PC-3 (cell line): ENCODE measurements at regions not wholly inside any gene's neighbourhood (a gene's known extent, or its start where the extent isn't known, plus 50 kb on each side); places are given as distances from the start of the nearest gene placed in this dataset.

Source experiments
- ATAC-seq: fragments of 200-7000 bp; cut with Tn5 transposase; 2 replicates; pipeline ENCODE4 v1.9.1; 2020; ENCODE audit warnings: mild to moderate bottlenecking, moderate library complexity
- BruUV-seq: library from RNA; stranded (reverse); fragments of 400-500 nt; replicated peaks from 2 replicates; lab custom pipeline; 2021; lab: Mats Ljungman, UMichigan
- CTCF ChIA-PET: fragments of 300-600 bp; sonication (Branson Sonifier 250); formaldehyde crosslinking; loops from one replicate; lab custom pipeline; 2022; ENCODE audit warnings: antibody characterized with exemption; lab: Charles Lee
- POLR2A ChIA-PET: fragments of 300-600 bp; sonication (Branson Sonifier 250); formaldehyde crosslinking; loops from one replicate; lab custom pipeline; 2022; ENCODE audit warnings: antibody characterized with exemption; ENCODE audit not compliant: unreplicated experiment; lab: Charles Lee
- DNase-seq: peaks from one replicate; pipeline ENCODE4 v3.0.0-alpha.2; 2015
- H2AFZ ChIP-seq: fragments of 300-600 bp; sonication (generic); 2 replicates; pipeline ENCODE4 v1.6.0; 2016; ENCODE audit warnings: antibody characterized with exemption, low read length
- H3F3A ChIP-seq: fragments of 300-600 bp; sonication (generic); one replicate; pipeline ENCODE4 v1.6.0; 2017; ENCODE audit warnings: antibody characterized with exemption, low read length, control low read depth, mild to moderate bottlenecking; ENCODE audit not compliant: unreplicated experiment
- H3K27ac ChIP-seq: fragments of 300-600 bp; sonication (generic); 2 replicates; pipeline ENCODE4 v1.5.1; 2016; ENCODE audit warnings: mild to moderate bottlenecking, low read length
- H3K27me3 ChIP-seq: fragments of 300-600 bp; sonication (generic); 2 replicates; pipeline ENCODE4 v1.6.1; 2016; ENCODE audit warnings: low read length, mixed read lengths
- H3K36me3 ChIP-seq: fragments of 300-600 bp; sonication (generic); 2 replicates; pipeline ENCODE4 v1.6.1; 2016; ENCODE audit warnings: low read depth, mixed run types, low read length, mixed read lengths
- H3K4me1 ChIP-seq: fragments of 300-600 bp; sonication (generic); 2 replicates; pipeline ENCODE4 v1.5.1; 2016; ENCODE audit warnings: low read length; ENCODE audit not compliant: insufficient read depth
- H3K4me2 ChIP-seq: fragments of 300-600 bp; sonication (generic); 2 replicates; pipeline ENCODE4 v1.6.0; 2016; ENCODE audit warnings: low read length
- H3K4me3 ChIP-seq: fragments of 300-600 bp; sonication (generic); 2 replicates; pipeline ENCODE4 v1.5.1; 2016; ENCODE audit warnings: mild to moderate bottlenecking, low read length, mixed read lengths
- H3K79me2 ChIP-seq: fragments of 300-600 bp; sonication (generic); 2 replicates; pipeline ENCODE4 v1.6.1; 2017; ENCODE audit warnings: low read length, mixed read lengths
- H3K9ac ChIP-seq: fragments of 300-600 bp; sonication (generic); 2 replicates; pipeline ENCODE4 v1.6.0; 2016; ENCODE audit warnings: mild to moderate bottlenecking, low read length
- H3K9me2 ChIP-seq: fragments of 300-600 bp; sonication (generic); replicated peaks from 2 replicates; pipeline ENCODE4 v1.6.1; 2016; ENCODE audit warnings: mixed run types, low read length, mixed read lengths
- H3K9me3 ChIP-seq: fragments of 300-600 bp; sonication (generic); 2 replicates; pipeline ENCODE4 v1.6.1; 2016; ENCODE audit warnings: low read length, mixed read lengths
- H4K20me1 ChIP-seq: fragments of 300-600 bp; sonication (generic); 2 replicates; pipeline ENCODE4 v1.6.1; 2016; ENCODE audit warnings: low read length, mixed read lengths
- CTCF ChIP-seq: fragments of 300-600 bp; sonication (generic); conservative IDR thresholded peaks from 2 replicates; pipeline ENCODE4 v1.5.1; 2017; ENCODE audit warnings: antibody characterized with exemption, low read depth, mild to moderate bottlenecking, low read length
- EZH2 ChIP-seq: fragments of 300-600 bp; sonication (generic); IDR thresholded peaks from one replicate; pipeline ENCODE4 v1.6.1; 2017; ENCODE audit warnings: antibody characterized with exemption, mild to moderate bottlenecking, low read length; ENCODE audit not compliant: unreplicated experiment
- EZH2phosphoT487 ChIP-seq: fragments of 300-600 bp; sonication (generic); IDR thresholded peaks from 2 replicates; pipeline ENCODE4 v1.6.1; 2018; ENCODE audit warnings: mild to moderate bottlenecking, antibody characterized with exemption, low read length, borderline replicate concordance
- intact Hi-C: fragments of 100-400 bp; cut with micrococcal nuclease; formaldehyde crosslinking; loops from 2 replicates; pipeline ENCODE4 v1.9.0; 2023

- H3K9me2 ChIP-seq: no peaks in the 10 kb centered on the region
- intact Hi-C loops: no loop called here
- no peak overlapping the region for H3K4me2 ChIP-seq
- no peaks in the 10 kb centered on the region for H4K20me1 ChIP-seq
- no peak for ATAC-seq
- H3K4me3 ChIP-seq: no peak overlapping the region
- no peak overlapping the region for H3K27ac ChIP-seq
- DNase-seq: no peak
- CTCF ChIA-PET: no interaction called here
- no TSS peak for BruUV-seq
- TF ChIP-seq EZH2 (no peak), EZH2phosphoT487 (no peak), CTCF (no peak)
- no peaks in the 10 kb centered on the region for H3K27me3 ChIP-seq
- H3F3A ChIP-seq: no peaks in the 10 kb centered on the region
- H3K4me1 ChIP-seq: peaks cover 39% of the 10 kb centered on the region
- H3K9ac ChIP-seq: no peak overlapping the region
- H2AFZ ChIP-seq: no peak overlapping the region
- H3K79me2 ChIP-seq: no peaks in the 10 kb centered on the region
- H3K9me3 ChIP-seq: no peaks in the 10 kb centered on the region
- H3K36me3 ChIP-seq: no peaks in the 10 kb centered on the region
- POLR2A ChIA-PET: no interaction called here
These were observed 324.7 kb downstream of the FOXL1 start for GRCh38 chr16:86903068-86903467.

GRCh38 chr16:86905302-86905701, 327.0 kb downstream of the FOXL1 start:
- CTCF ChIA-PET: no interaction called here
- DNase-seq (no peak), ATAC-seq (no peak)
- no peak overlapping the region for H3K27ac ChIP-seq
- intact Hi-C loops: no loop called here
- no peak overlapping the region for H3K9ac ChIP-seq
- no peaks in the 10 kb centered on the region for H3K79me2 ChIP-seq
- H2AFZ ChIP-seq: no peak overlapping the region
- peaks cover 21% of the 10 kb centered on the region for H3K4me1 ChIP-seq
- H3K4me2 ChIP-seq: no peak overlapping the region
- no peaks in the 10 kb centered on the region for H3K9me3 ChIP-seq
- no peak overlapping the region for H3K4me3 ChIP-seq
- H3K9me2 ChIP-seq: no peaks in the 10 kb centered on the region
- TF ChIP-seq EZH2 (no peak), CTCF (no peak), EZH2phosphoT487 (no peak)
- no TSS peak for BruUV-seq
- no peaks in the 10 kb centered on the region for H4K20me1 ChIP-seq
- POLR2A ChIA-PET: no interaction called here
- H3K36me3 ChIP-seq: no peaks in the 10 kb centered on the region
- no peaks in the 10 kb centered on the region for H3K27me3 ChIP-seq
- no peaks in the 10 kb centered on the region for H3F3A ChIP-seq

GRCh38 chr16:86906623-86907022, 328.3 kb downstream of the FOXL1 start:
- no peak overlapping the region for H2AFZ ChIP-seq
- no TSS peak for BruUV-seq
- no peaks in the 10 kb centered on the region for H3K9me2 ChIP-seq
- H3K4me3 ChIP-seq: no peak overlapping the region
- H3K36me3 ChIP-seq: no peaks in the 10 kb centered on the region
- H3K9me3 ChIP-seq: no peaks in the 10 kb centered on the region
- no peaks in the 10 kb centered on the region for H3K27me3 ChIP-seq
- no peak for ATAC-seq
- no peak for DNase-seq
- H3F3A ChIP-seq: no peaks in the 10 kb centered on the region
- no peaks in the 10 kb centered on the region for H3K79me2 ChIP-seq
- H3K9ac ChIP-seq: no peak overlapping the region
- CTCF ChIA-PET: no interaction called here
- no peak overlapping the region for H3K27ac ChIP-seq
- intact Hi-C loops: no loop called here
- H3K4me1 ChIP-seq: peaks cover 8% of the 10 kb centered on the region
- no peak for TF ChIP-seq EZH2
- TF ChIP-seq CTCF: no peak
- no peak for TF ChIP-seq EZH2phosphoT487
- no peak overlapping the region for H3K4me2 ChIP-seq
- H4K20me1 ChIP-seq: no peaks in the 10 kb centered on the region
- POLR2A ChIA-PET: no interaction called here
